Stimulated activated CD8-positive, alpha-beta memory T cell treated with anti-CD3 and anti-CD28 coated beads, Interleukin-2, amount 100 ng/mL, for 1 hour (primary cell): ENCODE measurements at regions not wholly inside any gene's neighbourhood (a gene's known extent, or its start where the extent isn't known, plus 50 kb on each side); places are given as distances from the start of the nearest gene placed in this dataset.
A peak's percentile ranks its signal among the peaks of the same experiment; 100 is the strongest.

ENCODE experiments used
- DNase-seq, 2 donors: peaks; one replicate each; pipeline ENCODE4 v3.0.0-alpha.2; 2020; ENCODE audit warnings: low read depth in 2 of 2

DNA sequence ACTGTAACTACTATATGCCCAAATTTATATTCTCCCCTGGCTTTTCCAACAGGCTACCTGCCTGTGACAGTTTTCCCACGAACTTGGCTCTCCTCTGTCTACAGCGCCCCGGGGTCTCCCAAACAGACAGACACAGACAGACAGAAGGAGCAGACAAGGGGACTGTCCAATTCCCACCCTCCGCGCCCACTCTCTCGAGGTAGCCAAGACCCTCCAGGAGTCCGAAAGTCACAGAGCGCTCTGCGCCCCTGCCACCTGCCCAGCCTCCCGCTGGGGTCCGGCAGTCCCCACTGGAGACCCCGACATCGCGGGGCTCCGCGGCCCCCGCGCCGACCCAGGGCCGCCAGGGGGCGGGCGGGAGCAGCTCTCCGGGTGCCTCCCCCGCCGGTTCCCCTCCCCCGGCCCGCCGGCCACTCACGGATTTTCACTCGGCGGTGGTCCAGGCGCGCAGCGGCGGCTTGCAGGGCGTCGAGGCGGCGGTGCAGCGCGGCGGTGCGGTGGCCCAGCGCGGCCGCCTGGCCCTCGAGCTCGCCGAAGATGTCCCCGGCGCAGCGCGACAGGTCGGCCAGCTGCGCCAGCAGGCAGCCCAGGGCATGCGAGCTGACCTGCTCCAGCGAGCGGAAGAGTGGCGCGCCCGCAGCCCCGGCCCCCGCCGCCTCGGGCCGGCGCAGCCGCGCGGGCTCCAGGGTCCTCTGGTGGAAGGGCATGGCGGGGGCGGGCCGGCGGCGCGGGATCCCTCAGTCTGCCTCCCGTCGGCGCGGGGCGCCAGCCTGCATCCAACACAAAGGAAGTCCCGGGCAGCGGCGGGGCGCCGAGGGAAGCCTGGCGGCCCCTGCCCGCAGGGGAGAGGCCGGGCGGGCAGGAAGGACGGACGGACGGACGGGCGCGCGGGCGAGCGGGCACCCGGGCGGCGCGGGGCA, 81.3 kb upstream of the CCDC28A start:
- peak; percentile 16 to 18 for DNase-seq

- DNase-seq, result no peak
Measured at GRCh38 chr6:138692978-138693909, 80.3 kb upstream of the CCDC28A start.

GRCh38 chr6:138695193-138695592, 78.4 kb upstream of the CCDC28A start:
- no peak for DNase-seq

DNA sequence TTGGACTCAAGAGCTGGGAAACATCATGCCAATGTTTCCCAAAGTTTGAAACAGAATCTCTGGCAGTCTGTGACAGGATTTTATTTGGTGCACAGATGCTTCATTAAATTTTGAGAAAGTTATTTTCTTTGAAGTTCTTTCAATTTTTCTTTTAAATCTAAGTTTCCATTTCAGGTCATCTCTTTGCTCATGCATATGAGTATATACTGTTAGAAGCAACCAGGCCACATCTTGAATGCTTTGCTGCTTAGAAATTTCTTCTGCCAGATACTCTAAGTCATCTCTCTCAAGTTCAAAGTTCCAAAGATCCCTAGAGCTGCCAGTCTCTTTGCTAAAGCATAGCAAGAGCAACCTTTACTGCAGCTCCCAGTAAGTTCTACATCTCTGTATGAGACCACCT, 59.1 kb upstream of the CCDC28A start:
- no peak for DNase-seq

- DNase-seq, result no peak
Measured at GRCh38 chr6:138716013-138716412, 57.6 kb upstream of the CCDC28A start.

DNA sequence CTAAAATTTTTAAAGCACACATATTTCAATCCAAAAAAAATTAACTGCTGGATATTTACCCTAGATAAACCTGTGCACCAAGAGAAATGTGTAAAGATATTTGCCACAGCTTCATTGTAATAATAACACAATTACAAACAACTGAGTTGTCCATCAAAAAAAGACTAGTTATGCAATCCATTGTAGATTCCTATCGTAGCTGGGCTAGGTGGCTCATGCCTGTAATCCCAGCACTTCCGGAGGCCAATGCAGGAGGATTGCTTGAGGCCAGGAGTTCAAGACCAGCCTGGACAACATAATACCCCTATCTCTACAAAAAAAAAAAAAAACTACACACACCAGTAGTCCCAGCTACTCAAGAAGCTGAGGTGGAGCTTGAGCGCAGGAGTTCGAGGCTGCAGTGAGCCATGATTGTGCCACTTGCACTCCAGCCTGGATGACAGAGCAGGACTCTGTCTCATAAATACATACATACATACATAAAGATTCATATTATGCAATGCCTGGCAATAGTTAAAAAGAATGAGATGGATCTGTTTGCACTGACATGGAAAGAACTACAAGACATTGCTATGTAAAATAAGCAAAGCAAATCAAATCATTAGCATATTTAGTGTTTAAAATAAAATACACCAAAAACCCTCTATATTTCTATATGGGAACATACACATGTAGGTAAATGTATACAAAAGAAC, 56.5 kb upstream of the CCDC28A start:
- no peak for DNase-seq

DNA sequence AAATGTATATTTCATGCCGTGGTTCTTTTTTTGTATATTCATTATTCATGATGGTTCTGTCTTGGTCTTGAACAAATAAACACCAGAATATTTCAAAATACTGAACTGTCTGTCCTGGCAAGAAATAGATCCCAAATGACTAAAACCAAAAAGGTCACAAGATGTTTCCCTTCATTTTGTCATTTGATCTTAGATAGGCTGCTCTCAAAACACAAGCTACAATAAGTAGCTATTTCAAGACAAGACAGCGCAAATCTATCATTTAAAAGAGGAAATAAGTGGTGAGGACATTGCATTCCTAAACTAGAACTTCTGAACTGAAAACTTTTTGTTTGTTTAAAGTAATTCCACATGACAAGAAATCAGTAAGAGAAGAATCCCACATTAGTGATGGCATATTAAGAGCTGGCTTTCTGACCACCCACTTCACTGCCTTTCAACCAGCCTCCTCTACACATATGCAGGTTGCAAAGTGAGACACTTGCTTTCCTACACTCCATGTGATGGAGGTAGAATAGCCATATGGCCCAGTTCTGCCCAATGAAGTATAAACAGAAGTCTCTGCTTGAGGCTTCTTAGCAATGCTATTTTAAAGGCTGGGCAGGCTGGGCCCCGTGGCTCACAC, 54.4 kb upstream of the CCDC28A start:
- DNase-seq, result no peak

DNA sequence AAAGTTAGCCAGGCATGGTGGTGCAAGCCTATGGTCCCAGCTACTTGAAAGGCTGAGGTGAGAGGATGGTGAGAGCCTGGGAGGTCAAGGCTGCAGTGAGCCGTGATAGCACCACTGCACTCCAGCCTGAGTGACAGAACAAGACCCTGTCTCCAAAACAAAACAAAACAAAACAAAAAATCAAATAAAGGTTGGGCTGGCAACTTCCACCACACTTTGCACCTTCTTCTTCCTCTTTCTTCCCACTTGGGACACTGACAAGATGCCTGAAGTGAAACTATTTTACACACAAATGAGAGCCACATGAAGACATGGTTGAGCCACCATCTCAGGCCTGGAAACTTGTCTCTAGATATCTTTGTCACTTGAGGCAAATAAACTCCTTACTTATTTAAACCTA, 53.8 kb upstream of the CCDC28A start:
- DNase-seq, result no peak

GRCh38 chr6:138722425-138723371, 50.9 kb upstream of the CCDC28A start:
- DNase-seq, result no peak
